Tibial nerve (tissue), 4 donors: ENCODE measurements at regions not wholly inside any gene's neighbourhood (a gene's known extent, or its start where the extent isn't known, plus 50 kb on each side); places are given as distances from the start of the nearest gene placed in this dataset.

Source experiments
- EP300 ChIP-seq, 2 donors: sonication (generic); formaldehyde crosslinking; IDR thresholded peaks; one replicate each; pipeline ENCODE4 v1.6.1; 2017; ENCODE audit warnings: antibody characterized with exemption in 2 of 2, mild to moderate bottlenecking in 1 of 2
- POLR2A ChIP-seq, 2 donors: fragments of 450-650 bp; IDR thresholded peaks; one replicate each; pipeline ENCODE4 v1.6.1; 2017; ENCODE audit warnings: antibody characterized with exemption in 2 of 2, mild to moderate bottlenecking in 2 of 2, moderate library complexity in 2 of 2
- TF ChIP-seq, protein P1 (sequence below), 5 experiments: fragments of 200-600 bp in 3 of 5; fragments of 450-650 bp in 2 of 5; sonication (generic) in 3 of 5; IDR thresholded peaks; one replicate each; pipeline ENCODE4 v1.5.1; 2016 to 2019; ENCODE audit warnings: antibody characterized with exemption in 5 of 5, mild to moderate bottlenecking in 3 of 5, moderate library complexity in 2 of 5

DNA sequence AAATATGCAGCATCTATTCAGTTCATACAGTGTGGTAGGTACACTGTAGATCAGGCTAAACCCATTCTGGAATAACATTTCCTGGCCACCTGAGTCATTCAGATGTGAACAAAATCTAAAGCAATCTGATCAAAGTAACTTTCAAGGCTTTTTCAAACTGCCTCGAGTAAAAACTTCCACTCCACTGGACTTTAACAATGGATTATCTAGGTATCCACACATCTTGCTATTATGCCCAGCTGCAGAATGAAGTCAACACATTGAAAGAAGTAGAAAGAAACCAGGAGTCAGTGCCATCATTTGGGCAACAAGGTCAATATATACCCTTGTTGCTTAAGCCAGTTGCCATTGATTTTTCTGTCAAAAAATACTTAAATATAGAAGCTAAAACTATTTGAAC is 1352.6 kb upstream of the NUDT12 start:
- TF ChIP-seq, protein P1, sequence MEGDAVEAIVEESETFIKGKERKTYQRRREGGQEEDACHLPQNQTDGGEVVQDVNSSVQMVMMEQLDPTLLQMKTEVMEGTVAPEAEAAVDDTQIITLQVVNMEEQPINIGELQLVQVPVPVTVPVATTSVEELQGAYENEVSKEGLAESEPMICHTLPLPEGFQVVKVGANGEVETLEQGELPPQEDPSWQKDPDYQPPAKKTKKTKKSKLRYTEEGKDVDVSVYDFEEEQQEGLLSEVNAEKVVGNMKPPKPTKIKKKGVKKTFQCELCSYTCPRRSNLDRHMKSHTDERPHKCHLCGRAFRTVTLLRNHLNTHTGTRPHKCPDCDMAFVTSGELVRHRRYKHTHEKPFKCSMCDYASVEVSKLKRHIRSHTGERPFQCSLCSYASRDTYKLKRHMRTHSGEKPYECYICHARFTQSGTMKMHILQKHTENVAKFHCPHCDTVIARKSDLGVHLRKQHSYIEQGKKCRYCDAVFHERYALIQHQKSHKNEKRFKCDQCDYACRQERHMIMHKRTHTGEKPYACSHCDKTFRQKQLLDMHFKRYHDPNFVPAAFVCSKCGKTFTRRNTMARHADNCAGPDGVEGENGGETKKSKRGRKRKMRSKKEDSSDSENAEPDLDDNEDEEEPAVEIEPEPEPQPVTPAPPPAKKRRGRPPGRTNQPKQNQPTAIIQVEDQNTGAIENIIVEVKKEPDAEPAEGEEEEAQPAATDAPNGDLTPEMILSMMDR (IDR thresholded peaks at IDR 0.05): no peak
- TF ChIP-seq POLR2A (IDR thresholded peaks at IDR 0.05) (no peak), EP300 (IDR thresholded peaks at IDR 0.05) (no peak)
